ENCODE measurements at regions not wholly inside any gene's neighbourhood (a gene's known extent, or its start where the extent isn't known, plus 50 kb on each side); places are given as distances from the start of the nearest gene placed in this dataset.

- no peaks in the 10 kb centered on the region for H3K9me3 ChIP-seq
- H3K36me3 ChIP-seq = no peaks in the 10 kb centered on the region
- intact Hi-C loops (cut with DNase I) = no loop called here
- FAIRE-seq (no peak), DNase-seq (no peak), ATAC-seq (no peak)
- H3K27ac ChIP-seq = no peak overlapping the region
- 51 to 56% methylated on average over 2 of the region's 2 CpGs for WGBS, 2 donors
- no peak overlapping the region for H3K4me3 ChIP-seq
- no peaks in the 10 kb centered on the region for H3K27me3 ChIP-seq
- no peaks in the 10 kb centered on the region for H3K4me1 ChIP-seq
- no peak for TF ChIP-seq CTCF (IDR thresholded peaks at IDR 0.05)
Measured at GRCh38 chr15:88341653-88342052, 85.1 kb upstream of the NTRK3 start.

- 56 to 61% methylated on average over 5 of the region's 5 CpGs for WGBS, 2 donors
- DNase-seq (no peak), ATAC-seq (no peak), FAIRE-seq (no peak)
- H3K36me3 ChIP-seq = no peaks in the 10 kb centered on the region
- no peak overlapping the region for H3K27ac ChIP-seq
- intact Hi-C loops (cut with DNase I) = no loop called here
- H3K27me3 ChIP-seq = no peaks in the 10 kb centered on the region
- no peak for TF ChIP-seq CTCF (IDR thresholded peaks at IDR 0.05)
- H3K4me1 ChIP-seq = no peaks in the 10 kb centered on the region
- no peaks in the 10 kb centered on the region for H3K9me3 ChIP-seq
- no peak overlapping the region for H3K4me3 ChIP-seq
Measured at GRCh38 chr15:88341006-88341405, 84.5 kb upstream of the NTRK3 start.

GRCh38 chr15:88337993-88338392 is 81.5 kb upstream of the NTRK3 start:
- TF ChIP-seq CTCF (IDR thresholded peaks at IDR 0.05) = no peak
- intact Hi-C loops (cut with DNase I) = no loop called here
- no peak for FAIRE-seq

GRCh38 chr15:88335074-88335473 is 78.5 kb upstream of the NTRK3 start:
- Histone ChIP-seq H3K4me1 (no peaks in the 10 kb centered on the region), H3K4me3 (no peak overlapping the region), H3K27me3 (no peaks in the 10 kb centered on the region), H3K36me3 (no peaks in the 10 kb centered on the region), H3K9me3 (no peaks in the 10 kb centered on the region), H3K27ac (no peak overlapping the region)
- intact Hi-C loops (cut with DNase I) = no loop called here
- DNase-seq (no peak), FAIRE-seq (no peak), ATAC-seq (no peak)
- 54 to 72% methylated on average over 1 of the region's 1 CpG for WGBS, 2 donors
- no peak for TF ChIP-seq CTCF (IDR thresholded peaks at IDR 0.05)

More at GRCh38 chr15:88337993-88338392, 81.5 kb upstream of the NTRK3 start:
- Histone ChIP-seq H3K9me3 (no peaks in the 10 kb centered on the region), H3K4me1 (no peaks in the 10 kb centered on the region), H3K4me3 (no peak overlapping the region), H3K27me3 (no peaks in the 10 kb centered on the region), H3K36me3 (no peaks in the 10 kb centered on the region), H3K27ac (no peak overlapping the region)
- DNase-seq (no peak), ATAC-seq (no peak)
- WGBS, 2 donors = 2 to 6% methylated on average over 1 of the region's 1 CpG

GRCh38 chr15:88334436-88334835 is 77.9 kb upstream of the NTRK3 start:
- Histone ChIP-seq H3K9me3 (no peaks in the 10 kb centered on the region), H3K27me3 (no peaks in the 10 kb centered on the region), H3K4me3 (no peak overlapping the region), H3K27ac (no peak overlapping the region), H3K36me3 (no peaks in the 10 kb centered on the region), H3K4me1 (no peaks in the 10 kb centered on the region)
- intact Hi-C loops (cut with DNase I) = no loop called here
- no peak for TF ChIP-seq CTCF (IDR thresholded peaks at IDR 0.05)
- DNase-seq (no peak), ATAC-seq (no peak), FAIRE-seq (no peak)
- 34 to 40% methylated on average over 4 of the region's 4 CpGs for WGBS, 2 donors

All from pancreas (tissue), 10 donors.